CD4-positive, alpha-beta T cell treated with Interleukin-6 for 4 hours (primary cell): ENCODE measurements at regions not wholly inside any gene's neighbourhood (a gene's known extent, or its start where the extent isn't known, plus 50 kb on each side); places are given as distances from the start of the nearest gene placed in this dataset.
"Not testable (repeated sequence)": the region's sequence is repeated elsewhere in the genome, so short reads cannot be mapped to it uniquely, and the experiment has no call there.

ENCODE experiments used
- DNase-seq: peaks from one replicate; pipeline ENCODE4 v3.0.0-alpha.2; 2020; ENCODE audit warnings: mixed read lengths

GRCh38 chr14:47966076-47966810 lies 290.8 kb upstream of the MDGA2 start:
- DNase-seq = no peak

- no peak for DNase-seq
Measured at GRCh38 chr14:47961634-47962033, 286.2 kb upstream of the MDGA2 start.

GRCh38 chr14:47959740-47960139 lies 284.3 kb upstream of the MDGA2 start:
- no peak for DNase-seq

GRCh38 chr14:47949006-47949405 lies 273.6 kb upstream of the MDGA2 start:
- DNase-seq = no peak

DNA sequence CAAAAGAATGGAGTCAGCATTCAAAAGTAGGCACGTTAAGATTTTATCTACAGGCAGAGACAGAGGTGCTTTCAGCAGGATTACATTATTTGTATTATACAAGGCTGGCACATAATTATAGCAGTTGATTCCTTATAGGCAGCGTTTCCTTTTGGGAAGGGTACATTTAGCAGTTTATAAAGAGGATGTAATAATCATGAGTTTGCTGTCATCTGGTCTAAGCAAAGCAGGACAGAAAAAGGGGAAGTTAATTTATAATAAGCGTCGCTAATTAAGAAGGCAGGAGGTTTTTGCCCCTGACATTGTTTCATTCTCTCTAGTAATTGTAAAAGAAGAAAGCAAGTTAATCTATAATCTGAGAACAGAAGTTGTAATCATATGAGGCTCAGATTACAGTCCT lies 259.9 kb upstream of the MDGA2 start:
- no peak for DNase-seq

DNA sequence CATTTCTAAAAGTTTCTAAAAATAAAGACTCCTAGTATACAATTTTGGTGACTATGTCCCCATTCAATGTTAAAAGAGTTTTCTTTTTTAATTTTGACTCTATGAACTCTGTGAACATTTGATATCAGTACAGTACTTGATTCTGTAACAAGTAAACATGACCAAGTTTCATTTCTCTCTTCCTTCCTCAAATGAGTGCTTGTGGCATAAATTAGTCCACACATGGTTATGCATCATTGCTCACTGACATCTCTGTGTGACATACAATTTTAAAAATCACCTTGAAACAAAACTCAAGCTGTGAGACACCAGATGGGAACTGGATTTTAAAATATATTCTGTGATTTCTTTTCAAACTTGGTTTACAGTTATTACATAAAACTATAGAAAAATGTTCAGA lies 253.9 kb upstream of the MDGA2 start:
- no peak for DNase-seq

GRCh38 chr14:47921133-47921532 lies 245.7 kb upstream of the MDGA2 start:
- no peak for DNase-seq

DNA sequence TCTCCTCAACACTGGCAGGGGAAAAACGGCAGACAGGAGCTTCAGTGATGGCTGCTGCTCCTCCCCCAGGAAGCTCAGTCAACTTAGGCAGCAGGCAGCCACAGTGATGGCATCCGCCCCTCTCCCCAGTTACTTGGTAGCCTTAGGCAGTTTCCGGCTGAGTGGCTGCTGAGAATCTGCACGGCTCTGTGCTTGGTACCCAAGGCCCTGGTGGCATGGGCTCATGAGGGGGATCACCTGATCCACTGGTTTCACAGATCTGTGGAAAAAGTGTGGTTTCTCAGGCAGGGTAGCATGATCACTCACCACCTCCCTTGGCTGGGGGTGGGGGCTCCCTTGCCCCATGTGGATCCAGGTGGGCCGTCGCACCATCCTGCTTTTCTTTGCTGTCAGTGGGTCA lies 244.6 kb upstream of the MDGA2 start:
- DNase-seq = no peak

DNA sequence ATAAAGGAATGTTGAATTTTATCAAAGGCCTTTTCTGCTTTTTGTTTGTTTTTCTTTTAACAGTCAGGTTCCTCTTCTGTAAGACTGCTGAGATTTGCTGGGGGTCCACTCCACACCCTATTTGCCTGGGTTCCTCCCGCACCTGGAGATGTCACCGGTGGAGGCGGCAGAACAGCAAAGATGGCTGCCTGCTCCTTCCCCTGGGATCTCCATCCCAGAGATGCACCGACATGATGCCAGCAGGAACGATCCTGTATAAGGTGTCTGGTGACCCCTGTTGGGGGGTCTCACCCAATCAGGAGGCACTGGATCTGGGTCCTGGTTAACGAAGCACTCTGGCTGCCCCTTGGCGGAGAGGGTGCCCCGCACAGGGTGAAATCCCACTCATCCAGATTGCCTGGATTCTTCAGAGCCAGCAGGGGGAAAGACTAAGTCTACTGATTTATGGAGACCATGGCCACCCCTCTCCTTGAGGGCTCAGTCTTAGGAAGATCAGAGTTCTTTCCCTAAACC lies 244.0 kb upstream of the MDGA2 start:
- no peak for DNase-seq

DNA sequence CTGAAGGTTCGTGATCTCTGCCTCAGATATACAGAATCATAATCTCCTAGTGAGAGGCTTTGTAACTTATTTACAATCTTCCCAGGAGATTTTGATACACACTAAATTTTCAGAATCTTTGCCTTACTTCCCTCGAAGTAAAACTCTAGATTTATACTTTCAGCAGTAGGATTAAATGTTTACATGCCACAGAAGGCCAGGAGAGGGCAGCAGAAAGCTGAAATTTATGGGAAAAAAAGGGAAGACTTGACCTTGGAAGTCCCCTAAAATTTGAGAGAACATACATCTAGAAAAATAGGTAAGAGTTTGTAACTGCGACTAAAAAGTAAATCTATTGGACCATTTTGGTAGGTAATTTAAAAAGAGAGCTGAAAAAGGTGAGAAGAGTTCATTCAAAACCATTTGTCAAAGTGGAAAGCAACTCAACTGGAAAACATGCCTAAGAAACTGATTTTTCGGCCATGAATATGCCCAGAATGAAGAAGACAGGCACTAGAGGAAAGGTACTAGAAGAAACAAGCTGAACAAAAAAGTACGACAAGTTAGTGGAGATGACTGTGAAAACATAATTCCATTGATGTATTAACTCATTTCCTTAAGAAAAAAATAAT lies 242.0 kb upstream of the MDGA2 start:
- no peak for DNase-seq

GRCh38 chr14:47901141-47901540 lies 225.7 kb upstream of the MDGA2 start:
- DNase-seq = not testable (repeated sequence)

DNA sequence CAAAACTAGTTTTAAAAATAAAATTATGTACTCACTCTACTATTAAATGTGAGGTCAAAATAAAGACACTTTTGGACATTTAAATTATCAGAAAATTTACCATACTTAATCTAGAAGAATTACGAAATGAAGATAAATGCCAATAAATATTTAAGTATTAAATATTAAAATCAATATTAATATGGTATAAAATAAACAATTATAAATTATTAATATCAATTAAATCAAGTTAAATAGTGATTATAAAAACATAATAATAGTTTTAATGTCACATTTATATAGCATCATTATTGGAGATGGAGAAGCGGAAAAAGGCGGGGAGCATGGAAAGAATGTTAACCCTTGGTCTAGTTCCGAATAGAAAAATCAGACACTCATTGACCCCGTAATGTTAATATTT lies 224.3 kb upstream of the MDGA2 start:
- DNase-seq = no peak

- DNase-seq = no peak
Measured at GRCh38 chr14:47874350-47874749, 198.9 kb upstream of the MDGA2 start.

DNA sequence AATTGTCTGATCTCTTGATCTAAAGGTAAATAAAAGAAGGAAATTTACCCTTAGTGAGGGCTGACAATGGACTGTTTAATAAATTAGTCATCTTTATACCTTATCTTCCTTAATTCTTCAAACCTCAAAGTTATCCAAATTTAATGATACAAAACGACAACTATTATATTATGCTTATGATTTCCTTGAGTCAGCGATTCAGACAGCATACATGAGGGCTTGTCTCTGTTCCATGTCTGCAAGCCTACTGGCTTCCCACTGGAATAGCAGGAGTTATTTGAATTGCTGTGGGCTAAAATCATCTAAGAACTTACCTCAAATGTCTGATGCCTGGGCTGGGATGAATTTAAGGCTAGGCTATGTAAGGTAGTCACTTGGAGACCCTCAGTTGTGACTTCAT lies 197.2 kb upstream of the MDGA2 start:
- DNase-seq = no peak

DNA sequence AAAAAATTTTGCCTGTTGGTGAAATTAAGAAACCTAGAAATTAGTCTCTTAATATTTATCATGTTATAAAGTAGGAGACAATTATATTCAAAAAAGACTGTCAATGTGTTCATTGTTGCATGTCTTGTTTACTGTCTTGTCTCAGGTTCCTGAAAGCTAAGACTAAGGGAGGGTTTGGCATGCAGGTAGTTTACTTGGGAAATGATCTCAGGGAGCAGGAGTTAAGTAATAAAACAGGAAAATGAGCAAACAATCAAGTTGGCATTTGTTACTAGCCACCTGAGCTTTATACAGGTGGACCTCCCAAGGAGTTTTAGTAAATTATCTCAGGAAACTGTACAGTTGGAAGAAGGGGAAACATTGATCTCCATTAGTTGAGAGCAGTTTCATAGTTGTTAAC lies 188.0 kb upstream of the MDGA2 start:
- no peak for DNase-seq

GRCh38 chr14:47857646-47858045 lies 182.2 kb upstream of the MDGA2 start:
- DNase-seq = no peak

DNA sequence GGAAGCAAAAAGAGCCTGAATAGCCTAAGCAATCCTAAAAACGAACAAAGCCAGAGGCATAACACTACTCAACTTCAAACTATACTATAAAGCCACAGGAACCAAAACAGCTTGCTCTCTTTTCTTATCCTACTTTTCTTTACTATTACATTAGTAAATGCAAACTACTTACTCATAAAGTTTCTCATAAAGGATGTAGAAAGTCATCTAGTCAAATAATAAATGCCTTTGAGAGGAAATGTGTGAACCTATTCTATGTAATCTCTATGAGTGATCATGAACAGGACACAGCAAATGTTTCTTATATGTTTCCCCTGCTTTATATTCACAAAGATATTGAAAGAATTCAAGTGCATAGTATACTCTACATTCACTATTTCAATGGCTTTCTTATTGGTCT lies 176.9 kb upstream of the MDGA2 start:
- no peak for DNase-seq

DNA sequence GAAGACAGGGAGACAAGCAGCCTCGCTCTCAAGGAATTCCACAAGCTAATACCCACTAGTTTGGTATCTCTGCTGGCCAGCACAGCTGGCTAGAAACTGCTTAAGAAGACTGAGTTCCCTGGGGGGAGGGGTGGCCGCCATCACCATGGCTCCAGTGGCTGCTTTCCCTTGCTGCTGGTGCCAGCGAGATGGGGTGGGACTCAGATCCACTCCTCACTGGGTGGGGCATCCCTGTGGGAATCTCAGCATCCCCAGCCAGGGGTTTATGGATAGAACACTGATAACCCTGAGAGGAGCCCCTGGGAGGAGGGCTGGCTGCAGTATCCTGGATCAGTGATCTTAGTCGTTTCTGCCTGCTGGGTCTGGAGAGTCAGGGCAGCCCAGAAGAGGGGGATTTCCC lies 170.6 kb upstream of the MDGA2 start:
- no peak for DNase-seq

DNA sequence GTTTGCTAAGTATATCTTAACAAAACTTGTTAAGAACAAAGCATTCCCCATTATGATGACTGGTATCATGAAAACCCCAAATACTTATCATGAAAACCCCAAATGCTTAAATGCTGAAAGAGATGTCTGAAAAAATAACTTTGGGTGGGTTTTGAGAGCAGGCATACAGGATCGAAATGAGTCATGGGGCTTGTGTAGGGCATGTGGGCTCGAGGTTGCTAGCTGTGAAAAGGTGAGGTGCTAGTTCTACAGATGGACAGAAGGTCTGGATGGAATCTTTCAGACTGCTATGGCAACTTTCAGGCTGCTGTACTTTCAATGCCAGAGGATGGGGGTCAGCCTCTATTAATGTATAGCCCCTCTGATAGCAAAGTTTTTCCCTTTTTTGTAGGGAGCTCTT lies 167.8 kb upstream of the MDGA2 start:
- DNase-seq = no peak

GRCh38 chr14:47833011-47833410 lies 157.6 kb upstream of the MDGA2 start:
- no peak for DNase-seq

GRCh38 chr14:47826809-47827208 lies 151.4 kb upstream of the MDGA2 start:
- DNase-seq = no peak

DNA sequence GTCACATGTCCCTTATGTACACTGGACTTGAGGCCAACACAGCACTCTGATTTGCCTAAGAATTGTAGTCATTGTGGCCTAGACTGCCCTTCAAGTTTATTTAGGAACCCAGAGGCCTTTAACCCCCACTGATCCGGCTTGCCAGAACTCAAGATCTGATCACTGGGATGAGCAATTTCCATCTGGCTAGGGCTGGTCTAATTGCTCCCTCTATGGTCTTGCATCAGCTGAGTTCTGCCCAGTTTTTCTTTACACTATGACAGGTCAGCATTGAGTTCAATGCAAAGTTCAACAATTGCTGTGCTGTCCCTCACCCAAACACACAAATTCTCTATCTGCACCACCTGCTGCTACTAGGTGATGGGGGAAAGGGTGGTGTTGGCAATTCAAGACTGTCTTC lies 146.9 kb upstream of the MDGA2 start:
- DNase-seq = no peak

GRCh38 chr14:47821135-47821534 lies 145.7 kb upstream of the MDGA2 start:
- no peak for DNase-seq

DNA sequence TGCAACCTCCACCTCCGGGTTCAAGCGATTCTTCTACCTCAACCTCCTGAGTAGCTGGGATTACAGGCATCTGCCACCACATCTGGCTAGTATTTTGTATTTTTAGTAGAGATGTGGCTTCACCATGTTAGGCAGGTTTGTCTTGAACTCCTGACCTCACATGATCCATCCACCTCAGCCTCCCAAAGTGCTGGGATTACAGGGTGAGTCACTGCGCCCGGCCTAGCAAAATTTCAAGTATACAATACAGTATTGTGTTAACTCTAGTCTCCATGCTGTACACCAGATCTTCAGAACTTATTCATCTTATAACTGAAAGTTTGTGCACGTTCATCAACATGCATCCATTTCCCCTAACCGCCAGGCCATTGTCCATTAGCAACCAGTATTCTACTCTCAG lies 115.1 kb upstream of the MDGA2 start:
- DNase-seq = no peak

DNA sequence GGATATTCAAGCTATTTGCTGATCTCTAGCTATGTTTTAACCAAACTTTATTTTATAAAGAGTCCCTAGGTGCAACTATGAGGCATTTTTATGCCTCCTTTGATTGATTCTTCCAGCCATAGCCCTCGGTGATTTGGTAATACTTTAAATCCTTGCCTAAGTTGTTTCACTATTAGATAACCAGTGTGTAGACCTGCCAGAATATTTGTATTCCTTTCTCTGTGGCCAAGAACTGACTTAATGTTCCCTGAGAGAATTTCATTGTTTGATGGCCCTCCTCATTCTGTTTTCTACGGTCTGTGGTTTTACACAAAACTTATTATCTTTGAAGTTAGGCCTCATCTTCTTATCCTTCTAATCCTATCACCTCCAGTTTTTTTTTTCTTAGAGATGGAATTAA lies 109.7 kb upstream of the MDGA2 start:
- no peak for DNase-seq
